GM06990 (cell line): ENCODE measurements at regions not wholly inside any gene's neighbourhood (a gene's known extent, or its start where the extent isn't known, plus 50 kb on each side); places are given as distances from the start of the nearest gene placed in this dataset.

ENCODE experiments used
- DNase-seq: peaks from one replicate; pipeline ENCODE4 v3.0.0-alpha.2; 2011; ENCODE audit not compliant: insufficient read length; ENCODE audit errors: extremely low read depth
- H3K27me3 ChIP-seq: replicated peaks from 2 replicates; pipeline ENCODE4 v1.6.0; 2011; ENCODE audit warnings: low read length; ENCODE audit not compliant: control insufficient read depth, insufficient read depth
- H3K36me3 ChIP-seq: 2 replicates; pipeline ENCODE4 v1.5.1; 2011; ENCODE audit warnings: low read length; ENCODE audit not compliant: control insufficient read depth, insufficient read depth
- H3K4me3 ChIP-seq: replicated peaks from 2 replicates; pipeline ENCODE4 v1.5.1; 2011; ENCODE audit warnings: low read depth, mild to moderate bottlenecking, control low read depth, low read length
- CTCF ChIP-seq: IDR thresholded peaks from 2 replicates; pipeline ENCODE4 v1.5.1; 2011; ENCODE audit warnings: low read length, control low read depth, mild to moderate bottlenecking, inconsistent platforms; ENCODE audit not compliant: insufficient read depth, poor library complexity, severe bottlenecking

- Histone ChIP-seq H3K27me3 (no peaks in the 10 kb centered on the region), H3K4me3 (no peak overlapping the region), H3K36me3 (no peaks in the 10 kb centered on the region)
- no peak for DNase-seq
- TF ChIP-seq CTCF, result no peak
Observed at GRCh38 chr16:73529303-73530012, 481.5 kb upstream of the ZFHX3 start.

GRCh38 chr16:73527187-73527586, 479.3 kb upstream of the ZFHX3 start:
- no peaks in the 10 kb centered on the region for H3K27me3 ChIP-seq
- no peaks in the 10 kb centered on the region for H3K36me3 ChIP-seq
- no peak overlapping the region for H3K4me3 ChIP-seq
- TF ChIP-seq CTCF, result peak; percentile 25
- no peak for DNase-seq

- no peaks in the 10 kb centered on the region for H3K36me3 ChIP-seq
- no peak for TF ChIP-seq CTCF
- no peaks in the 10 kb centered on the region for H3K27me3 ChIP-seq
- DNase-seq, result no peak
- H3K4me3 ChIP-seq, result no peak overlapping the region
Observed at GRCh38 chr16:73526011-73526804, 478.3 kb upstream of the ZFHX3 start.

- no peaks in the 10 kb centered on the region for H3K27me3 ChIP-seq
- H3K36me3 ChIP-seq, result no peaks in the 10 kb centered on the region
- TF ChIP-seq CTCF, result no peak
- no peak for DNase-seq
- H3K4me3 ChIP-seq, result no peak overlapping the region
Observed at GRCh38 chr16:73523209-73523608, 475.3 kb upstream of the ZFHX3 start.

GRCh38 chr16:73521499-73521898, 473.6 kb upstream of the ZFHX3 start:
- no peaks in the 10 kb centered on the region for H3K36me3 ChIP-seq
- no peak for TF ChIP-seq CTCF
- DNase-seq, result no peak
- no peaks in the 10 kb centered on the region for H3K27me3 ChIP-seq
- no peak overlapping the region for H3K4me3 ChIP-seq

- DNase-seq, result no peak
- TF ChIP-seq CTCF, result no peak
- Histone ChIP-seq H3K27me3 (no peaks in the 10 kb centered on the region), H3K4me3 (no peak overlapping the region), H3K36me3 (no peaks in the 10 kb centered on the region)
Observed at GRCh38 chr16:73515616-73516015, 467.7 kb upstream of the ZFHX3 start.
